ENCODE measurements at regions not wholly inside any gene's neighbourhood (a gene's known extent, or its start where the extent isn't known, plus 50 kb on each side); places are given as distances from the start of the nearest gene placed in this dataset.

- TF ChIP-seq POLR2A (IDR thresholded peaks at IDR 0.05; ENCODE audit: low read length) (no peak), GATA1 (IDR thresholded peaks at IDR 0.05; ENCODE audit: low read depth, low read length) (no peak)
Observed at GRCh38 chr1:30302858-30303257, 420.5 kb downstream of the MATN1 start.

Measured in erythroblast (primary cell).